ENCODE measurements at regions not wholly inside any gene's neighbourhood (a gene's known extent, or its start where the extent isn't known, plus 50 kb on each side); places are given as distances from the start of the nearest gene placed in this dataset.

- TF ChIP-seq CTCF (IDR thresholded peaks at IDR 0.05) (no peak), POLR2A (IDR thresholded peaks at IDR 0.05) (no peak)
Observed at GRCh38 chr5:59972043-59972442, 78.5 kb upstream of the PDE4D start.
